Duodenal mucosa (tissue), 2 donors: ENCODE measurements at regions not wholly inside any gene's neighbourhood (a gene's known extent, or its start where the extent isn't known, plus 50 kb on each side); places are given as distances from the start of the nearest gene placed in this dataset.
"Not testable (repeated sequence)": the region's sequence is repeated elsewhere in the genome, so short reads cannot be mapped to it uniquely, and the experiment has no call there.

Source experiments
- H3K27ac ChIP-seq: one replicate; pipeline ENCODE4 v1.7.0; 2013; ENCODE audit warnings: low read depth, low read length
- H3K27me3 ChIP-seq, 2 donors: one replicate each; pipeline ENCODE4 v1.7.0; 2013; ENCODE audit warnings: low read length in 2 of 2, control low read depth in 1 of 2; ENCODE audit not compliant: insufficient read depth in 2 of 2, control insufficient read depth in 1 of 2
- H3K36me3 ChIP-seq, 2 donors: one replicate each; pipeline ENCODE4 v1.7.0; 2013; ENCODE audit warnings: low read length in 2 of 2, control low read depth in 1 of 2; ENCODE audit not compliant: insufficient read depth in 2 of 2, control insufficient read depth in 1 of 2
- H3K4me1 ChIP-seq, 2 donors: one replicate each; pipeline ENCODE4 v1.7.0; 2013; ENCODE audit warnings: low read length in 2 of 2, control low read depth in 1 of 2; ENCODE audit not compliant: insufficient read depth in 2 of 2, control insufficient read depth in 1 of 2
- H3K4me3 ChIP-seq, 2 donors: one replicate each; pipeline ENCODE4 v1.7.0; 2013; ENCODE audit warnings: low read length in 2 of 2, low read depth in 1 of 2
- H3K9ac ChIP-seq, 2 donors: one replicate each; pipeline ENCODE4 v1.7.0; 2013; ENCODE audit warnings: low read length in 2 of 2, low read depth in 1 of 2
- H3K9me3 ChIP-seq, 2 donors: one replicate each; pipeline ENCODE4 v1.7.0; 2013; ENCODE audit warnings: low read length in 2 of 2, control low read depth in 1 of 2; ENCODE audit not compliant: control insufficient read depth in 1 of 2

- no peak overlapping the region for H3K9ac ChIP-seq
- H3K9me3 ChIP-seq, result no peaks in the 10 kb centered on the region
- H3K4me3 ChIP-seq, result no peak overlapping the region
- H3K36me3 ChIP-seq, result no peaks in the 10 kb centered on the region
- no peaks in the 10 kb centered on the region for H3K4me1 ChIP-seq
- no peak overlapping the region for H3K27ac ChIP-seq
- no peaks in the 10 kb centered on the region for H3K27me3 ChIP-seq
These were observed 338.0 kb downstream of the SHQ1 start for GRCh38 chr3:72510247-72510646.

- Histone ChIP-seq H3K36me3 (no peaks in the 10 kb centered on the region), H3K4me1 (no peaks in the 10 kb centered on the region), H3K27me3 (no peaks in the 10 kb centered on the region), H3K9ac (no peak overlapping the region), H3K9me3 (no peaks in the 10 kb centered on the region), H3K4me3 (no peak overlapping the region), H3K27ac (no peak overlapping the region)
These were observed 342.5 kb downstream of the SHQ1 start for GRCh38 chr3:72505539-72506405.

- not testable (repeated sequence) for H3K4me3 ChIP-seq, H3K36me3 ChIP-seq, H3K9ac ChIP-seq, H3K9me3 ChIP-seq, H3K4me1 ChIP-seq, H3K27ac ChIP-seq, H3K27me3 ChIP-seq
These were observed 350.7 kb downstream of the SHQ1 start for GRCh38 chr3:72497501-72497900.

GRCh38 chr3:72496051-72496670 lies 352.1 kb downstream of the SHQ1 start:
- Histone ChIP-seq H3K27me3 (no peaks in the 10 kb centered on the region), H3K27ac (no peak overlapping the region), H3K36me3 (no peaks in the 10 kb centered on the region)

GRCh38 chr3:72494626-72495025 lies 353.6 kb downstream of the SHQ1 start:
- Histone ChIP-seq H3K36me3 (no peaks in the 10 kb centered on the region), H3K4me3 (no peak overlapping the region), H3K9ac (no peak overlapping the region), H3K4me1 (no peaks in the 10 kb centered on the region), H3K27ac (no peak overlapping the region), H3K9me3 (peaks cover 0 to 7% of the 10 kb centered on the region in 2 donors), H3K27me3 (no peaks in the 10 kb centered on the region)

More at GRCh38 chr3:72496051-72496670, 352.1 kb downstream of the SHQ1 start:
- H3K9ac ChIP-seq, result no peak overlapping the region
- H3K9me3 ChIP-seq, result peaks cover 0 to 7% of the 10 kb centered on the region in 2 donors
- H3K4me1 ChIP-seq, result no peaks in the 10 kb centered on the region
- no peak overlapping the region for H3K4me3 ChIP-seq

GRCh38 chr3:72494130-72494529 lies 354.1 kb downstream of the SHQ1 start:
- Histone ChIP-seq H3K4me3 (no peak overlapping the region), H3K9me3 (peaks cover 0 to 7% of the 10 kb centered on the region in 2 donors), H3K27ac (no peak overlapping the region), H3K27me3 (no peaks in the 10 kb centered on the region), H3K4me1 (no peaks in the 10 kb centered on the region), H3K9ac (no peak overlapping the region), H3K36me3 (no peaks in the 10 kb centered on the region)

- no peak overlapping the region for H3K27ac ChIP-seq
- peaks cover 5 to 7% of the 10 kb centered on the region in 2 donors for H3K4me1 ChIP-seq
These were observed 356.0 kb downstream of the SHQ1 start for GRCh38 chr3:72492240-72492639.

GRCh38 chr3:72490688-72491435 lies 357.4 kb downstream of the SHQ1 start:
- H3K27me3 ChIP-seq, result no peaks in the 10 kb centered on the region
- H3K9me3 ChIP-seq, result peaks cover 0 to 7% of the 10 kb centered on the region in 2 donors
- H3K4me1 ChIP-seq, result peaks cover 5 to 12% of the 10 kb centered on the region in 2 donors
- H3K4me3 ChIP-seq, result no peak overlapping the region
- no peaks in the 10 kb centered on the region for H3K36me3 ChIP-seq
- no peak overlapping the region for H3K27ac ChIP-seq
- no peak overlapping the region for H3K9ac ChIP-seq

More at GRCh38 chr3:72492240-72492639, 356.0 kb downstream of the SHQ1 start:
- no peak overlapping the region for H3K9ac ChIP-seq
- H3K4me3 ChIP-seq, result no peak overlapping the region
- no peaks in the 10 kb centered on the region for H3K36me3 ChIP-seq
- peaks cover 0 to 7% of the 10 kb centered on the region in 2 donors for H3K9me3 ChIP-seq
- no peaks in the 10 kb centered on the region for H3K27me3 ChIP-seq

- H3K4me3 ChIP-seq, result no peak overlapping the region
- peaks cover 5 to 12% of the 10 kb centered on the region in 2 donors for H3K4me1 ChIP-seq
- no peaks in the 10 kb centered on the region for H3K27me3 ChIP-seq
- peaks cover 0 to 7% of the 10 kb centered on the region in 2 donors for H3K9me3 ChIP-seq
- H3K36me3 ChIP-seq, result no peaks in the 10 kb centered on the region
- H3K27ac ChIP-seq, result no peak overlapping the region
- H3K9ac ChIP-seq, result no peak overlapping the region
These were observed 358.3 kb downstream of the SHQ1 start for GRCh38 chr3:72489901-72490300.

GRCh38 chr3:72488738-72489035 lies 359.6 kb downstream of the SHQ1 start:
- Histone ChIP-seq H3K9me3 (no peaks in the 10 kb centered on the region), H3K4me1 (peaks cover 5 to 12% of the 10 kb centered on the region in 2 donors), H3K27ac (no peak overlapping the region), H3K27me3 (no peaks in the 10 kb centered on the region), H3K36me3 (no peaks in the 10 kb centered on the region), H3K4me3 (no peak overlapping the region), H3K9ac (no peak overlapping the region)
